ENCODE measurements at regions not wholly inside any gene's neighbourhood (a gene's known extent, or its start where the extent isn't known, plus 50 kb on each side); places are given as distances from the start of the nearest gene placed in this dataset.

DNA sequence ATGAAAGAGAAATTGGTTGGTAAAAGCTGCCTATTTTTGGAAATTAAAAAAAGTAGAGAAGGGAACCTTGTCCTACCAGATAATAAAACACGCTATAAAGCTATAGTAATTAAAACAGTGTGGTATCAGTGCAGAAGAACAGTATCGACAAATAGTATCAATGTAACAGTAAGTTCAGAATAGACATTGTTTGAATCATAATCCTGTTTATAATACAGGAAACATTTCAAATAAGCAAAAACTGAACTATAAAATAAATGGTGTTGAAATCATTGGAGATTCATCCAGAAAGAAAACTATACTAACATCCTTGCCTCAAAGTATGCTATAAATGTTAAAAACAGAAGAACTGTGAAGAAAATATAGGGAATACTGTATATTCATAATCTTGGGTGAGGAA is 54.2 kb upstream of the NAP1L1 start:
- CTCF ChIA-PET, result no interaction called here
- BruUV-seq (replicated peaks), result no TSS peak
- no peak for TF ChIP-seq EZH2 (IDR thresholded peaks at IDR 0.05; ENCODE audit: low read depth)
- TF ChIP-seq, protein P1, sequence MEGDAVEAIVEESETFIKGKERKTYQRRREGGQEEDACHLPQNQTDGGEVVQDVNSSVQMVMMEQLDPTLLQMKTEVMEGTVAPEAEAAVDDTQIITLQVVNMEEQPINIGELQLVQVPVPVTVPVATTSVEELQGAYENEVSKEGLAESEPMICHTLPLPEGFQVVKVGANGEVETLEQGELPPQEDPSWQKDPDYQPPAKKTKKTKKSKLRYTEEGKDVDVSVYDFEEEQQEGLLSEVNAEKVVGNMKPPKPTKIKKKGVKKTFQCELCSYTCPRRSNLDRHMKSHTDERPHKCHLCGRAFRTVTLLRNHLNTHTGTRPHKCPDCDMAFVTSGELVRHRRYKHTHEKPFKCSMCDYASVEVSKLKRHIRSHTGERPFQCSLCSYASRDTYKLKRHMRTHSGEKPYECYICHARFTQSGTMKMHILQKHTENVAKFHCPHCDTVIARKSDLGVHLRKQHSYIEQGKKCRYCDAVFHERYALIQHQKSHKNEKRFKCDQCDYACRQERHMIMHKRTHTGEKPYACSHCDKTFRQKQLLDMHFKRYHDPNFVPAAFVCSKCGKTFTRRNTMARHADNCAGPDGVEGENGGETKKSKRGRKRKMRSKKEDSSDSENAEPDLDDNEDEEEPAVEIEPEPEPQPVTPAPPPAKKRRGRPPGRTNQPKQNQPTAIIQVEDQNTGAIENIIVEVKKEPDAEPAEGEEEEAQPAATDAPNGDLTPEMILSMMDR (conservative IDR thresholded peaks at IDR 0.05), result no peak

DNA sequence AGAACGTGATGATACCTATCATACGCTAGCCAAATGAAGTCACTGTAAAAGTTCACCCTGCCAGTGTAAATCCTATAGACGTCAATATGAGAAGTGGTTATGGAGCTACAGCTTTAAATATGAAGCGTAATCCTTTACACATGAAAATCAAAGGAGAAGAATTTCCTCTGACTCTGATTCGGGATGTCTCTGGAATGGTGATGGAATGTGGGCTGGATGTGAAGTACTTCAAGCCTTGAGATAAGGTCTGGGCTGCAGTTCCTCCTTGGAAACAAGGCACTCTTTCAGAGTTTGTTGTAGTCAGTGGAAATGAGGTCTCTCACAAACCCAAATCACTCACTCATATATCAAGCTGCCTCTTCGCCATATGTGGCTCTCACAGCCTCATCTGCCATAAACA is 53.1 kb upstream of the NAP1L1 start:
- Histone ChIP-seq H3K36me3 (ENCODE audit: low read depth) (no peaks in the 10 kb centered on the region), H2AFZ (no peak overlapping the region), H3F3A (ENCODE audit: insufficient read depth, low read depth) (no peaks in the 10 kb centered on the region), H3K4me2 (no peak overlapping the region), H4K20me1 (ENCODE audit: insufficient read depth) (no peaks in the 10 kb centered on the region), H3K27ac (no peak overlapping the region), H3K9me3 (ENCODE audit: insufficient read depth, low read depth) (no peaks in the 10 kb centered on the region), H3K79me2 (ENCODE audit: low read depth) (no peaks in the 10 kb centered on the region), H3K4me1 (replicated peaks; ENCODE audit: insufficient read depth) (no peaks in the 10 kb centered on the region), H3K27me3 (ENCODE audit: insufficient read depth, low read depth) (no peaks in the 10 kb centered on the region), H3K9me2 (ENCODE audit: insufficient read depth) (no peaks in the 10 kb centered on the region; the same call in 1 of the 2 replicates), H3K4me3 (no peak overlapping the region)
- intact Hi-C loops (cut with micrococcal nuclease; ENCODE audit: unreplicated experiment), result no loop called here
- POLR2A ChIA-PET (ENCODE audit: unreplicated experiment), result no interaction called here
- no TSS peak for BruUV-seq (replicated peaks)
- DNase-seq, result no peak
- CTCF ChIA-PET, result no interaction called here
- TF ChIP-seq EZH2 (IDR thresholded peaks at IDR 0.05; ENCODE audit: low read depth), result no peak
- TF ChIP-seq, protein P1 (conservative IDR thresholded peaks at IDR 0.05), result no peak

More for the DNA sequence above, 54.2 kb upstream of the NAP1L1 start:
- Histone ChIP-seq H3K36me3 (ENCODE audit: low read depth) (no peaks in the 10 kb centered on the region), H3F3A (ENCODE audit: insufficient read depth, low read depth) (no peaks in the 10 kb centered on the region), H3K27me3 (ENCODE audit: insufficient read depth, low read depth) (no peaks in the 10 kb centered on the region), H3K9me2 (ENCODE audit: insufficient read depth) (no peaks in the 10 kb centered on the region; the same call in 1 of the 2 replicates), H4K20me1 (ENCODE audit: insufficient read depth) (no peaks in the 10 kb centered on the region), H3K4me2 (no peak overlapping the region), H3K4me1 (replicated peaks; ENCODE audit: insufficient read depth) (no peaks in the 10 kb centered on the region), H3K9me3 (ENCODE audit: insufficient read depth, low read depth) (no peaks in the 10 kb centered on the region), H3K27ac (no peak overlapping the region), H2AFZ (no peak overlapping the region), H3K4me3 (no peak overlapping the region), H3K79me2 (ENCODE audit: low read depth) (no peaks in the 10 kb centered on the region)
- DNase-seq, result no peak
- POLR2A ChIA-PET (ENCODE audit: unreplicated experiment), result no interaction called here
- intact Hi-C loops (cut with micrococcal nuclease; ENCODE audit: unreplicated experiment), result no loop called here

DNA sequence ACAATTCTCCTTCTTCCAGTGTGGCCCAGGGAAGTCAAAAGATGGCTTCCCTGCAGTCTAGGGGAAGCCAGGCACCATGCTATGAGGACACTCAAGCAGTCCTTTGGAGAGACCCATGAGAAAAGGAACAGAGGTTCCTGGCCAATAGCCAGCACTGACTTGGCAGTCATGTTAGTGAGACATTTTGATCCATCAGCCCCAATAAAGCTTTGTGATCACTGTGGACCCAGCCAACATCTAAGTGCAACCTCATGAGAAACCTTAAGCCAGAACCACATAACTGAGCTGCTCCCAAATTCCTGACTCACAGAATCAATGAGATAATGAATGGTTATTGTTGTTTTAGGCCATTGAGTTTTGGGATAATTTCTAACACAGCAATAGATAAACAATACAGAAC is 51.0 kb upstream of the NAP1L1 start:
- no peaks in the 10 kb centered on the region; the same call in 1 of the 2 replicates for H3K9me2 ChIP-seq (ENCODE audit: insufficient read depth)
- no peak overlapping the region for H3K4me3 ChIP-seq
- H3K4me1 ChIP-seq (replicated peaks; ENCODE audit: insufficient read depth), result no peaks in the 10 kb centered on the region
- H3K27me3 ChIP-seq (ENCODE audit: insufficient read depth, low read depth), result no peaks in the 10 kb centered on the region
- H3F3A ChIP-seq (ENCODE audit: insufficient read depth, low read depth), result no peaks in the 10 kb centered on the region
- no peak for TF ChIP-seq EZH2 (IDR thresholded peaks at IDR 0.05; ENCODE audit: low read depth)
- TF ChIP-seq, protein P1 (conservative IDR thresholded peaks at IDR 0.05), result no peak
- DNase-seq, result no peak
- H3K36me3 ChIP-seq (ENCODE audit: low read depth), result no peaks in the 10 kb centered on the region
- no peaks in the 10 kb centered on the region for H4K20me1 ChIP-seq (ENCODE audit: insufficient read depth)
- H3K27ac ChIP-seq, result no peak overlapping the region
- H3K79me2 ChIP-seq (ENCODE audit: low read depth), result no peaks in the 10 kb centered on the region
- H2AFZ ChIP-seq, result no peak overlapping the region
- POLR2A ChIA-PET (ENCODE audit: unreplicated experiment), result interaction anchor here (0.7 kb wide), 1 partner anchor 173 kb away, joined by 7 read pairs; no protein-coding TSS in a partner anchor
- H3K4me2 ChIP-seq, result no peak overlapping the region
- intact Hi-C loops (cut with micrococcal nuclease; ENCODE audit: unreplicated experiment), result no loop called here
- no peaks in the 10 kb centered on the region for H3K9me3 ChIP-seq (ENCODE audit: insufficient read depth, low read depth)
- CTCF ChIA-PET, result interaction anchor here (0.6 kb wide), 2 partner anchors 56 to 631 kb away, joined by 3 read pairs; no protein-coding TSS in a partner anchor
- no TSS peak for BruUV-seq (replicated peaks)

Data from PC-9 (cell line).